ENCODE measurements at regions not wholly inside any gene's neighbourhood (a gene's known extent, or its start where the extent isn't known, plus 50 kb on each side); places are given as distances from the start of the nearest gene placed in this dataset.

- TF ChIP-seq POLR2AphosphoS5 (IDR thresholded peaks at IDR 0.05) (no peak), CTCF (IDR thresholded peaks at IDR 0.05 in 8 of 11, conservative IDR thresholded peaks at IDR 0.05 in 3 of 11) (no peak), POLR2A (IDR thresholded peaks at IDR 0.05) (no peak)
- Histone ChIP-seq H3K36me3 (no peaks in the 10 kb centered on the region), H3K4me3 (no peak overlapping the region), H3K4me1 (peaks cover 0 to 6% (median 4%) of the 10 kb centered on the region in 6 donors), H3K9me3 (no peaks in the 10 kb centered on the region), H3K27ac (no peak overlapping the region), H3K27me3 (replicated peaks in 1 of 7) (peaks cover 0 to 6% (median 0%) of the 10 kb centered on the region in 7 donors)
- DNase-seq = no peak
- intact Hi-C loops (cut with DNase I; ENCODE audit: low total_unique reads) = no loop called here
- 80 to 91% (median 89%) methylated on average over 3 of the region's 3 CpGs for WGBS, 5 donors
These were observed 172.4 kb downstream of the SP3 start for GRCh38 chr2:173792741-173793140.

- TF ChIP-seq CTCF (IDR thresholded peaks at IDR 0.05 in 8 of 11, conservative IDR thresholded peaks at IDR 0.05 in 3 of 11) (no peak), POLR2A (IDR thresholded peaks at IDR 0.05) (no peak), POLR2AphosphoS5 (IDR thresholded peaks at IDR 0.05) (no peak)
- DNase-seq = no peak
- 66 to 79% (median 70%) methylated on average over 12 of the region's 12 CpGs for WGBS, 5 donors
- Histone ChIP-seq H3K4me1 (peaks cover 0 to 6% (median 4%) of the 10 kb centered on the region in 6 donors), H3K4me3 (no peak overlapping the region), H3K27me3 (replicated peaks in 1 of 7) (peaks cover 0 to 6% (median 0%) of the 10 kb centered on the region in 7 donors), H3K36me3 (no peaks in the 10 kb centered on the region), H3K9me3 (no peaks in the 10 kb centered on the region), H3K27ac (no peak overlapping the region)
- intact Hi-C loops (cut with DNase I; ENCODE audit: low total_unique reads) = no loop called here
These were observed 171.2 kb downstream of the SP3 start for GRCh38 chr2:173793709-173794565.

GRCh38 chr2:173797586-173798263 is 167.4 kb downstream of the SP3 start:
- H3K9me3 ChIP-seq = no peaks in the 10 kb centered on the region
- intact Hi-C loops (cut with DNase I; ENCODE audit: low total_unique reads) = no loop called here
- no peaks in the 10 kb centered on the region for H3K36me3 ChIP-seq
- H3K4me3 ChIP-seq = no peak overlapping the region
- no peaks in the 10 kb centered on the region for H3K27me3 ChIP-seq (replicated peaks in 1 of 7)
- no peak overlapping the region for H3K27ac ChIP-seq
- DNase-seq = no peak
- TF ChIP-seq POLR2AphosphoS5 (IDR thresholded peaks at IDR 0.05) (no peak), POLR2A (IDR thresholded peaks at IDR 0.05) (no peak), CTCF (IDR thresholded peaks at IDR 0.05 in 8 of 11, conservative IDR thresholded peaks at IDR 0.05 in 3 of 11) (no peak)
- WGBS, 5 donors = 92 to 98% (median 96%) methylated on average over 3 to 4 of the region's 4 CpGs
- H3K4me1 ChIP-seq = no peaks in the 10 kb centered on the region

GRCh38 chr2:173802518-173802917 is 162.7 kb downstream of the SP3 start:
- intact Hi-C loops (cut with DNase I; ENCODE audit: low total_unique reads) = no loop called here
- H3K27me3 ChIP-seq (replicated peaks in 1 of 7) = no peaks in the 10 kb centered on the region

More at GRCh38 chr2:173802518-173802917, 162.7 kb downstream of the SP3 start:
- H3K9me3 ChIP-seq = no peaks in the 10 kb centered on the region
- DNase-seq = no peak
- TF ChIP-seq POLR2AphosphoS5 (IDR thresholded peaks at IDR 0.05) (no peak), POLR2A (IDR thresholded peaks at IDR 0.05) (no peak), CTCF (IDR thresholded peaks at IDR 0.05 in 8 of 11, conservative IDR thresholded peaks at IDR 0.05 in 3 of 11) (no peak)
- no peak overlapping the region for H3K27ac ChIP-seq
- no peak overlapping the region for H3K4me3 ChIP-seq
- H3K4me1 ChIP-seq = no peaks in the 10 kb centered on the region
- H3K36me3 ChIP-seq = no peaks in the 10 kb centered on the region
